ENCODE measurements at regions not wholly inside any gene's neighbourhood (a gene's known extent, or its start where the extent isn't known, plus 50 kb on each side); places are given as distances from the start of the nearest gene placed in this dataset.

DNA sequence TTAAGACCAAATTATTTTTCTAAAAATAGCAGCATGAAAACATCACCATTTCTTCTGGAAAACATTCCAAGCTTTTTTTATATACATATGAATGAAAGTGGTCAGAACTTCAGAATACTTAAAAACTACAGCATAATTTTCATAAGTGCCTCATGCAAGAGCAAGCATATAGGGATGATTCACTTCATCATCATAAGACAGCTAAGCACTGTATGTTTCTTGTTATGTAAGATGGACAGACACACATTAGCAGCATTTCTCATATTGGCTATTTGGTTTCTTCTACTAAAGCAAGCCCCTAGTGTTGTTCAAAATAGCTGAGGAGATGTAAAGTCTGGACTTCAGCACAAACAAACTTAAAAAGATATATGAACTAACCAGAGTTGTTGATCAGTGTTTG lies 213.1 kb upstream of the NOCT start:
- Histone ChIP-seq H3F3A (ENCODE audit: insufficient read depth, low read length) (no peaks in the 10 kb centered on the region), H3K9ac (ENCODE audit: low read length) (no peak overlapping the region), H3K36me3 (replicated peaks; ENCODE audit: insufficient read depth, low read length) (no peaks in the 10 kb centered on the region), H4K20me1 (ENCODE audit: insufficient read depth, low read length) (no peaks in the 10 kb centered on the region), H3K27me3 (replicated peaks; ENCODE audit: insufficient read depth, low read length) (no peaks in the 10 kb centered on the region), H2AFZ (ENCODE audit: low read length) (no peak overlapping the region), H3K9me2 (replicated peaks; ENCODE audit: insufficient read depth, low read length) (no peaks in the 10 kb centered on the region), H3K4me2 (ENCODE audit: low read depth, low read length) (no peak overlapping the region), H3K27ac (ENCODE audit: low read length) (no peak overlapping the region), H3K4me1 (ENCODE audit: low read length) (no peaks in the 10 kb centered on the region), H3K4me3 (ENCODE audit: low read length) (no peak overlapping the region), H3K9me3 (replicated peaks; ENCODE audit: insufficient read depth, low read length) (no peaks in the 10 kb centered on the region), H3K79me2 (ENCODE audit: low read length) (no peaks in the 10 kb centered on the region)
- TF ChIP-seq EZH2 (optimal IDR thresholded peaks at IDR 0.05; ENCODE audit: low read depth, low read length) (no peak), EZH2phosphoT487 (IDR thresholded peaks at IDR 0.05; ENCODE audit: low read length) (no peak)
- TF ChIP-seq, protein P1, sequence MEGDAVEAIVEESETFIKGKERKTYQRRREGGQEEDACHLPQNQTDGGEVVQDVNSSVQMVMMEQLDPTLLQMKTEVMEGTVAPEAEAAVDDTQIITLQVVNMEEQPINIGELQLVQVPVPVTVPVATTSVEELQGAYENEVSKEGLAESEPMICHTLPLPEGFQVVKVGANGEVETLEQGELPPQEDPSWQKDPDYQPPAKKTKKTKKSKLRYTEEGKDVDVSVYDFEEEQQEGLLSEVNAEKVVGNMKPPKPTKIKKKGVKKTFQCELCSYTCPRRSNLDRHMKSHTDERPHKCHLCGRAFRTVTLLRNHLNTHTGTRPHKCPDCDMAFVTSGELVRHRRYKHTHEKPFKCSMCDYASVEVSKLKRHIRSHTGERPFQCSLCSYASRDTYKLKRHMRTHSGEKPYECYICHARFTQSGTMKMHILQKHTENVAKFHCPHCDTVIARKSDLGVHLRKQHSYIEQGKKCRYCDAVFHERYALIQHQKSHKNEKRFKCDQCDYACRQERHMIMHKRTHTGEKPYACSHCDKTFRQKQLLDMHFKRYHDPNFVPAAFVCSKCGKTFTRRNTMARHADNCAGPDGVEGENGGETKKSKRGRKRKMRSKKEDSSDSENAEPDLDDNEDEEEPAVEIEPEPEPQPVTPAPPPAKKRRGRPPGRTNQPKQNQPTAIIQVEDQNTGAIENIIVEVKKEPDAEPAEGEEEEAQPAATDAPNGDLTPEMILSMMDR (IDR thresholded peaks at IDR 0.05; ENCODE audit: low read length), result no peak
- no peak for DNase-seq

DNA sequence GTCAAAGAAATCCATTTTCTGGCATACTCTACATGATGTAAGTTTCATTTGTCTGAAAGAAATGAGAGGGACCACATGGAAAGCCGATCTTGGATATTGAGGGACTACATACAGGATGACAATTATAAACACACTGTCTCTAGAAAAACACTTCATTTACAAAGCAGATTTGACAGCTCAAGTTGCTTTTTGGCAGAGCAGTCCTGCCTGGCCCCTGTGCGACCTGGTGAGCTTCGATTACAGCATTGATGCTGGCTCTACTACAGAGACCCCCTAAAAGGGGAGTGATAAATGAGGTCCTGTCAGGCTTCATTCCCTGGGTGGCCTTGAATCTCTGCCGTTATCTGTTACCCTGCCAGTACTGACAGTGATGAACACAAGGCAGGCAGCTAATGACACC lies 215.2 kb upstream of the NOCT start:
- Histone ChIP-seq H3K27ac (ENCODE audit: low read length) (no peak overlapping the region), H3K79me2 (ENCODE audit: low read length) (no peaks in the 10 kb centered on the region), H3K4me1 (ENCODE audit: low read length) (no peaks in the 10 kb centered on the region), H3K9me3 (replicated peaks; ENCODE audit: insufficient read depth, low read length) (no peaks in the 10 kb centered on the region), H4K20me1 (ENCODE audit: insufficient read depth, low read length) (no peaks in the 10 kb centered on the region), H3K4me3 (ENCODE audit: low read length) (no peak overlapping the region), H3K36me3 (replicated peaks; ENCODE audit: insufficient read depth, low read length) (no peaks in the 10 kb centered on the region), H2AFZ (ENCODE audit: low read length) (no peak overlapping the region), H3K4me2 (ENCODE audit: low read depth, low read length) (no peak overlapping the region), H3K9ac (ENCODE audit: low read length) (no peak overlapping the region), H3K27me3 (replicated peaks; ENCODE audit: insufficient read depth, low read length) (no peaks in the 10 kb centered on the region), H3K9me2 (replicated peaks; ENCODE audit: insufficient read depth, low read length) (no peaks in the 10 kb centered on the region), H3F3A (ENCODE audit: insufficient read depth, low read length) (no peaks in the 10 kb centered on the region)
- DNase-seq, result no peak
- TF ChIP-seq EZH2phosphoT487 (IDR thresholded peaks at IDR 0.05; ENCODE audit: low read length), result no peak
- TF ChIP-seq, protein P1 (IDR thresholded peaks at IDR 0.05; ENCODE audit: low read length), result no peak
- no peak for TF ChIP-seq EZH2 (optimal IDR thresholded peaks at IDR 0.05; ENCODE audit: low read depth, low read length)

DNA sequence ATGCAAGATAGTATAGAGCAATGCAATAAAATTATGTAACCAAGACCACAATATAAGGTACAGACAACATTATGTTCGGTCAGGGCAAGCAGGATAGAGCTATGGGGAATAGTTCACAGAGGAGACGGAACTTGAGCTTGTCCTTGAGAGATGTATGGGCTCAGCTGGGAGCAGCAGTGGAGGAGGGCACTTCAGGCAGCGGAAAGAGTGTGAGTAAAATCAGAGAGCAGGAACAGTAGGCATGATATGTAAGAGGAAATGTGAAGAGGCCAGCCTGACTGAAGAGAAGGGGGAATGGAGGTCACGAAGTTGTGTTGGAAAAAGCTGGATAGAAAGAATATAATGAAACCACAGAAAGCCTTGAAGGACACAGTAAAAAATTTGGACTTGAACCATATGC lies 217.2 kb upstream of the NOCT start:
- Histone ChIP-seq H3K9me2 (replicated peaks; ENCODE audit: insufficient read depth, low read length) (no peaks in the 10 kb centered on the region), H3K27ac (ENCODE audit: low read length) (no peak overlapping the region), H3K9ac (ENCODE audit: low read length) (no peak overlapping the region), H4K20me1 (ENCODE audit: insufficient read depth, low read length) (no peaks in the 10 kb centered on the region), H3K4me2 (ENCODE audit: low read depth, low read length) (no peak overlapping the region), H3K4me1 (ENCODE audit: low read length) (no peaks in the 10 kb centered on the region), H2AFZ (ENCODE audit: low read length) (no peak overlapping the region), H3K36me3 (replicated peaks; ENCODE audit: insufficient read depth, low read length) (no peaks in the 10 kb centered on the region), H3K4me3 (ENCODE audit: low read length) (no peak overlapping the region), H3K27me3 (replicated peaks; ENCODE audit: insufficient read depth, low read length) (no peaks in the 10 kb centered on the region), H3K79me2 (ENCODE audit: low read length) (no peaks in the 10 kb centered on the region), H3F3A (ENCODE audit: insufficient read depth, low read length) (no peaks in the 10 kb centered on the region), H3K9me3 (replicated peaks; ENCODE audit: insufficient read depth, low read length) (no peaks in the 10 kb centered on the region)
- DNase-seq, result no peak
- TF ChIP-seq, protein P1 (IDR thresholded peaks at IDR 0.05; ENCODE audit: low read length), result no peak
- TF ChIP-seq EZH2phosphoT487 (IDR thresholded peaks at IDR 0.05; ENCODE audit: low read length) (no peak), EZH2 (optimal IDR thresholded peaks at IDR 0.05; ENCODE audit: low read depth, low read length) (no peak)
